GM23338 (cell line): ENCODE measurements at regions not wholly inside any gene's neighbourhood (a gene's known extent, or its start where the extent isn't known, plus 50 kb on each side); places are given as distances from the start of the nearest gene placed in this dataset.

ENCODE experiments used
- ATAC-seq: fragments of 200-7000 bp; cut with Tn5 transposase; 3 replicates; pipeline ENCODE4 v1.9.1; 2020
- DNase-seq: peaks from one replicate; pipeline ENCODE4 v3.0.0-alpha.2; 2015; ENCODE audit warnings: low spot score
- H2AFZ ChIP-seq: fragments of 200-600 bp; sonication (generic); 2 replicates; pipeline ENCODE4 v1.8.0; 2016; ENCODE audit warnings: antibody characterized with exemption, mild to moderate bottlenecking, moderate library complexity
- H3F3A ChIP-seq: fragments of 200-600 bp; sonication (generic); replicated peaks from 2 replicates; pipeline ENCODE4 v1.8.0; 2017; ENCODE audit warnings: antibody characterized with exemption, mixed run types, low read depth
- H3K27ac ChIP-seq: fragments of 200-600 bp; sonication (generic); 2 replicates; pipeline ENCODE4 v1.6.1; 2016; ENCODE audit warnings: low read depth
- H3K27me3 ChIP-seq: fragments of 200-600 bp; sonication (generic); 2 replicates; pipeline ENCODE4 v1.8.0; 2016; ENCODE audit warnings: mild to moderate bottlenecking, mixed run types, moderate library complexity; ENCODE audit not compliant: insufficient read depth
- H3K36me3 ChIP-seq: fragments of 200-600 bp; sonication (generic); 2 replicates; pipeline ENCODE4 v1.8.0; 2016; ENCODE audit warnings: mild to moderate bottlenecking; ENCODE audit not compliant: insufficient read depth
- H3K4me1 ChIP-seq: fragments of 200-600 bp; sonication (generic); 2 replicates; pipeline ENCODE4 v1.8.0; 2016; ENCODE audit warnings: mild to moderate bottlenecking, moderate library complexity; ENCODE audit not compliant: insufficient read depth
- H3K4me2 ChIP-seq: fragments of 200-600 bp; sonication (generic); 2 replicates; pipeline ENCODE4 v1.7.1; 2017; ENCODE audit warnings: mixed run types
- H3K4me3 ChIP-seq: fragments of 200-600 bp; sonication (generic); 2 replicates; pipeline ENCODE4 v1.6.1; 2016; ENCODE audit warnings: mixed run types
- H3K79me2 ChIP-seq: fragments of 200-600 bp; sonication (generic); replicated peaks from 2 replicates; pipeline ENCODE4 v1.8.0; 2017; ENCODE audit warnings: mild to moderate bottlenecking; ENCODE audit not compliant: insufficient read depth
- H3K9me2 ChIP-seq: fragments of 200-600 bp; sonication (generic); 2 replicates; pipeline ENCODE4 v1.8.0; 2017; ENCODE audit not compliant: insufficient read depth
- H4K20me1 ChIP-seq: fragments of 200-600 bp; sonication (generic); replicated peaks from 2 replicates; pipeline ENCODE4 v1.8.0; 2017; ENCODE audit warnings: mild to moderate bottlenecking; ENCODE audit not compliant: insufficient read depth
- H3K27ac Mint-ChIP-seq: 2 replicates; pipeline ENCODE4 v1.8.0; 2020; ENCODE audit warnings: inconsistent platforms, mild to moderate bottlenecking, moderate library complexity, mixed read lengths
- H3K27me3 Mint-ChIP-seq: 3 replicates; pipeline ENCODE4 v1.8.0; 2022; ENCODE audit warnings: low read depth, mild to moderate bottlenecking, moderate library complexity, mixed read lengths, inconsistent platforms; ENCODE audit not compliant: insufficient read depth, poor library complexity
- H3K36me3 Mint-ChIP-seq: 3 replicates; pipeline ENCODE4 v1.8.0; 2021; ENCODE audit warnings: low read depth, mild to moderate bottlenecking, inconsistent platforms, moderate library complexity, mixed read lengths
- H3K4me1 Mint-ChIP-seq: 3 replicates; pipeline ENCODE4 v1.8.0; 2020; ENCODE audit warnings: mild to moderate bottlenecking, inconsistent platforms, mixed read lengths
- H3K4me3 Mint-ChIP-seq: 3 replicates; pipeline ENCODE4 v1.8.0; 2021; ENCODE audit warnings: moderate library complexity, mild to moderate bottlenecking, inconsistent platforms, mixed read lengths
- H3K9me3 Mint-ChIP-seq: 3 replicates; pipeline ENCODE4 v1.8.0; 2020; ENCODE audit warnings: moderate library complexity, mild to moderate bottlenecking, inconsistent platforms, mixed read lengths
- EZH2 ChIP-seq: fragments of 200-600 bp; sonication (generic); IDR thresholded peaks from one replicate; pipeline ENCODE4 v1.8.0; 2017; ENCODE audit warnings: antibody characterized with exemption, mild to moderate bottlenecking, low read depth; ENCODE audit not compliant: unreplicated experiment
- EZH2phosphoT487 ChIP-seq: fragments of 200-600 bp; sonication (generic); IDR thresholded peaks from one replicate; pipeline ENCODE4 v1.8.1; 2018; ENCODE audit warnings: antibody characterized with exemption; ENCODE audit not compliant: unreplicated experiment
- STAT1 ChIP-seq: IDR thresholded peaks from one replicate; pipeline ENCODE4 v1.6.1; 2016; ENCODE audit warnings: antibody characterized with exemption; ENCODE audit not compliant: unreplicated experiment
- ZNF462 ChIP-seq: fragments of 250-450 bp; sonication (Bioruptor Pico); IDR thresholded peaks from 2 replicates; pipeline ENCODE4 v1.5.0; 2020; ENCODE audit warnings: mild to moderate bottlenecking, moderate library complexity

GRCh38 chr4:142917678-142918077, 71.6 kb upstream of the INPP4B start (continued):
- TF ChIP-seq ZNF462 (CRISPR knock-in tag) = no peak

GRCh38 chr4:142922720-142923119, 76.6 kb upstream of the INPP4B start:
- H3K27ac Mint-ChIP-seq = no peak overlapping the region
- H4K20me1 ChIP-seq = no peaks in the 10 kb centered on the region
- H3K4me3 ChIP-seq = no peak overlapping the region
- no peaks in the 10 kb centered on the region; the same call in 2 of the 3 replicates for H3K9me3 Mint-ChIP-seq
- ATAC-seq (no peak), DNase-seq (no peak)
- no peaks in the 10 kb centered on the region for H3F3A ChIP-seq
- TF ChIP-seq STAT1 (no peak), ZNF462 (CRISPR knock-in tag) (no peak), EZH2 (no peak), EZH2phosphoT487 (no peak)
- H3K36me3 Mint-ChIP-seq = no peaks in the 10 kb centered on the region
- H3K4me3 Mint-ChIP-seq = no peak overlapping the region
- no peaks in the 10 kb centered on the region for H3K27me3 Mint-ChIP-seq
- H2AFZ ChIP-seq = no peak overlapping the region
- H3K4me1 ChIP-seq = no peaks in the 10 kb centered on the region
- H3K36me3 ChIP-seq = no peaks in the 10 kb centered on the region
- no peak overlapping the region for H3K27ac ChIP-seq
- H3K4me1 Mint-ChIP-seq = peaks cover 2% of the 10 kb centered on the region; the same call in 2 of the 3 replicates
- H3K27me3 ChIP-seq = no peaks in the 10 kb centered on the region
- no peaks in the 10 kb centered on the region for H3K9me2 ChIP-seq
- H3K79me2 ChIP-seq = no peaks in the 10 kb centered on the region
- no peak overlapping the region for H3K4me2 ChIP-seq
